GM18868 (cell line): ENCODE measurements at regions not wholly inside any gene's neighbourhood (a gene's known extent, or its start where the extent isn't known, plus 50 kb on each side); places are given as distances from the start of the nearest gene placed in this dataset.

Experiments
- ATAC-seq: cut with Tn5 transposase; IDR thresholded peaks from one replicate; pipeline ENCODE4 v1.9.1; 2021; ENCODE audit warnings: mild to moderate bottlenecking, moderate library complexity; ENCODE audit not compliant: unreplicated experiment

GRCh38 chr7:32428546-32428945, 61.6 kb downstream of the LSM5 start:
- no peak for ATAC-seq

- no peak for ATAC-seq
Measured at GRCh38 chr7:32427769-32428291, 62.4 kb downstream of the LSM5 start.

- ATAC-seq: no peak
Measured at GRCh38 chr7:32416846-32417245, 73.3 kb downstream of the LSM5 start.

DNA sequence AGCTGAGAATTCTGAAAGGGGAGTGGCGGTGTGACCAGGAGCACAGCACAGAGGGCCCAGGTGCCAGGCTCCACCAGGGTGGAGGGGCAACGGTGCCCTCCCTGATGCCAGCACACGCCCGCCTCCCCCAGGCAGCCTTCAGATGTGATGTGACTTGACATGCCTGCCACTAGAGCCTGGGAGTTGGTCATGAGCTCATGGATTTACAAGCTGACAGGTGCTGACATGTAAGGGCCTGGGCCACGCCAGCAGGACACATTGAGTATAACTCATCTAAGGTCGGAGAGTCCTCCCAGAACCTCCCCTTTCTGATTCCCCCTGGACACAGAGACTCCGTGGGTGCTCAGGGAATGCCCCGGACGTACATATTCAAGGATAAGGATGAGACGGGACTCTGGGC, 74.2 kb downstream of the LSM5 start:
- no peak for ATAC-seq

DNA sequence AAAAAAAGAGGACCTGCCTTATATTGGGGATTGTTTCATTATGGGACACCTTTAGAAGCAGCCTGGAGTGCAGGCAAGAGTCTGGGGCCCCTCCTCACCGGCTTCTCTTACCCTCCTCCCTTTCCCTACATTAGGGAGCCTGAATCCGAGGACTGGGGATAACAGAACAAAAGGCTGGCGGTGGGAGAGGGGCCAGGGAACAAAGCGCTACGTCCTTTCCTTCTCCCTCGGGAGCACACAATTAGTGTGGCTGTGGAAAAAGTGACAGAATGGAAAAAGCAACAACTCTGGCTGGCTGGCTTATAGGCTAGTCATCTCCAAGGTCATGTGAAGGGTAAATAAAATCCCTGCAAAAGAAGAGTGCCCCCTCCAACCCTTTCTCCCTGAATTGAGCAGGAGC, 74.7 kb downstream of the LSM5 start:
- ATAC-seq: no peak

DNA sequence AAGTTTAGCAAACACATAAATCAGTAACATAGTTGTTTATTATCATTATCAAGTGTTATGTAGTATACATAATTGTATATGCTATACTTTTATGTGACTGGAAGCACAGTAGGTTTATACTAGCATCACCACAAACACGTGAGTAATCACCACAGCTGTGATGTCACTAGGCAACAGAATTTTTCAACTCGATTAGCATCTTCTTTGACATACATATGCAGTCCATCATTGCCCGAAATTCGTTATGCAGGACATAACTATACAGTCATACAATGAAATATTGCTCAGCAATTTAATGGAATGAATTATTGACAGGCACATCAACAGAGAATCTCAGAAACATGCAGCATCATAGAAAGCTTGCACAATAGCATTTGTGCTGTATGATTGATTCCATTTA, 77.7 kb downstream of the LSM5 start:
- ATAC-seq: no peak

DNA sequence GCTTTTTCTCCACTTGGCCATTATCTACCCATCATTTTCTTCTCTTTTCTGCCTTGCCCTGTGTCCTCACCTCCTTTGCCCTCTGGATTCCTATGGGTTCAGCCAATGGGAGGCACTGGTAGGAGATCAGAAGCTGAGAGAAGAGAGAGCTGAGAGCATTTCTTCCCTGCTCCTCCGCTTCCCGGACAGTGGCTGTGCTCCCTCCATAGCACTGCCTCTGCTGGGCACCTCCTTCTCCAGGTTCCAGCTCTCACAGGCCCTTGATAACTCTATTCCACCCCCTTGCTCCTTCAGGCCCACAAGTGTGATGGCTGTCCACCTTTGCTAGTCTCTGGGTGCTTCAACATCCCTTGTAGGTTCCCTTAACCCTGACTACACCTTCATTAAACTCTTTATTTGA, 79.6 kb downstream of the LSM5 start:
- ATAC-seq: no peak

DNA sequence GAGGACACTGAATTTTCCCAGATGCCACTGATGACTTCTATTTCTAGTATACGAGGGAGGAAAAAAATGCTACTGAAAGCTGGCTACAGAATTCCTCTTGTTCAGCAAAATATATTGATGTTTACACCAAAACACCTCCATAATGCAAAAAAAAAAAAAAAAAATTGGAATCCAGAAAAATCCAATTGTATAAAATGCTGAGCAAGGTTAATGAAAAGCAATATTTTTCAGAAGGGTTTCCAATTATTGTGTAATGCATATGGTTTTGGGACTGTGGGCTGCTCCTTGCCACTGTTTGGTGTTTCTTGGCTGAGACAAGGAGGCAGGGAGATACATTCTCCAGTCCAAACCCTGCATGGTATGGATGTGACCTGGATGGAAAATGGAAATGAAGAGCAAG, 83.8 kb downstream of the LSM5 start:
- ATAC-seq: no peak

GRCh38 chr7:32403463-32404229, 86.5 kb downstream of the LSM5 start:
- ATAC-seq: no peak

GRCh38 chr7:32400676-32401075, 89.5 kb downstream of the LSM5 start:
- ATAC-seq: no peak

DNA sequence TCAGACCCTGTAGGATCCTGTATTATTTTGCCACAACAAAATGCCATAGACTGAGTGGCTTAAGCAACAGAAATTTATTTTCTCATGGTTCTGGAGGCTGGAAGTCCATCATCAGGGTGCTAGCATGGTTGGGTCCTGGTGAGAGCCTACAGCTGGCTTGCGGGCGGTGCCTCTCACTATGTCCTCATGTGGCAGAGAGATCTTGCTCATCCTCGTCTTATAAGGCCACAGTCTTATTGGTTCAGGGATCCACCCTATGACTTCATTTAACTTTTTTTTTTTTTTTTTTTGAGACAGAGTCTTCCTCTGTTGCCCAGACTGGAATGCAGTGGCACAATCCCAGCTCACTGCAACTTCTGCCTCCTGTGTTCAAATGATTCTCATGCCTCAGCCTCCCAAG, 90.9 kb downstream of the LSM5 start:
- no peak for ATAC-seq

DNA sequence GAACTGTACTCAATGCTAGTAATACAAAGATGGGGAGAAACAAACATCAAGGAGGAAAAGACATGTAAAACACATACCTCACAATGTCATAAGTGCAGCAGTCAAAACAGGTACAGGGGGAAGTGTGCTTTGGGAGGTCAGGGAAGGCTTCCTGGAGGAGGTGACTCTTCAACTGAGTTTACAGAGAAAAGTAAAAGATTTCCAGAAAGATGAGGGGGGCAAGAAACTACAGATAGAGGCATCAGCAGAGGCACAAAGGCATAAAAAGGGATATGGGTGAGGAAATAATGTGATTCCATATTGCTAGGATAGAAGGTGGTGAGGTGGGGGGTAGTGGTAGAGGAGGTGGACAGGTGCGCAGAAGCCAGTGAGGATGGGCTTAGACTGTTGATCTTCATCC, 95.0 kb downstream of the LSM5 start:
- no peak for ATAC-seq

DNA sequence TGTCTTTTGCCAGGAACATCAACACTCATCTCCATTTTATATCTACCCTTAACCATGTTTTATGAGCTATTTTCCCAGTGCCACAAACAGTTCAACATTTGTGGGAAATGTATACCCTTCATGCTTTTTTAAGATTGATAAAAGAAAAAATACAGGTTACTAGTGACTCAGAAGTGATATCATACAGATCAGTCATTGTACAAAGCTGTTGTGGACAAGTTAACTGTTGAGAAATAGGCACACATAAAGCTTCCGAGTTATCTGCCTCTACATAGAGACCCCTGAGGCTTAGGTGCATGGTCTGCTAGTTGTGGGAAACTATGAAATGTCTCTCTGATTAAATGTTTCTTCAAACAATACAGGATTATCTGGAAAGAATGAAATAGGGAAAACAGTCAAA, 96.3 kb downstream of the LSM5 start:
- no peak for ATAC-seq

GRCh38 chr7:32390210-32390609, 100.0 kb downstream of the LSM5 start:
- no peak for ATAC-seq

- ATAC-seq: no peak
Measured at GRCh38 chr7:32385316-32385956, 104.7 kb downstream of the LSM5 start.

DNA sequence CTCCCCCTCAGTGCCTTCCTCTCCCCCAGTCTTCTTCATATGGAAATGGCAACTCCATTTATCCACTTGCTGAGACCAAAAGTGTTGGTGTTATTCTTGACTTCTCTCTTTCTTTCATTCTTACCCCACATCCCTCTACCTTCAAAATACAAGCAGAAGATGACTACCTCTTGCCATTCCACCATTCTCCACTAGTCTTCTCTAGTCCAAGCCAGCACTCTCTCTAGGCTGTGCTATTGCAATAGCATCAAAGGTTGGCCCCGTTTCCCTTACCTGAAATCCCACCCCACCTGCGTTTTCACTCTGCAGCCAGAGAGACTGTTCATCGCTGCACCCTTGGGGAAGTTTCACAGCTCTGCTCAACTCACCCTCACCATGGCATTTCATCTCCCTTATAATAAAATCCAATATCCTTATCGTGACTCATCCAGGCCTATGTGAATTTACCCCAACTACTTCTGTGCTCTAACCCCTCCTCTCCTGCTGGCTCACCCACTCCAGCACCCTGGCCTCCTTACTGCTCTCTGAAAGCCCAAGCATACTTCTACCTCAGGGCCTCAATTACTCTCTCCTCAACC, 109.1 kb downstream of the LSM5 start:
- no peak for ATAC-seq

- ATAC-seq: no peak
Measured at GRCh38 chr7:32379510-32380112, 110.6 kb downstream of the LSM5 start.

GRCh38 chr7:32378988-32379387, 111.2 kb downstream of the LSM5 start:
- ATAC-seq: no peak

DNA sequence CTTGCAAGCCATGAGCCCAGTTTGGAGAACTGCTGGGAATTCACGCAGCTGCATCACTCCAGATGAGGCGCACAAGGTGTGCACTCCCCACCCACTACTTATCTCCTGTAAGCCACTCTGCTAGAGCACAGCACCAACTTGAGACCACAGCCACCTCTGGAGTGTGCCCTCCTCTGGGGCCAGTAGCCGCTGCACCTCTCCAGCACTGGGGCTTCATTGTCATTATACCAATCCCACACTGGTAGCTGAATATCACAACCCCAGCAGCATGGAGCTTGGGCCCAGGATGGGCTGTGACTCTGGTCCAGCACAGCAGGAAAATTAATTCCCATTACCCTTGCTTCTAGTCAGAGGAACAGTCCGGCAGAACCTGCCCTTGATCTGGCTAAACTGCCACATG, 125.6 kb downstream of the LSM5 start:
- ATAC-seq: no peak

DNA sequence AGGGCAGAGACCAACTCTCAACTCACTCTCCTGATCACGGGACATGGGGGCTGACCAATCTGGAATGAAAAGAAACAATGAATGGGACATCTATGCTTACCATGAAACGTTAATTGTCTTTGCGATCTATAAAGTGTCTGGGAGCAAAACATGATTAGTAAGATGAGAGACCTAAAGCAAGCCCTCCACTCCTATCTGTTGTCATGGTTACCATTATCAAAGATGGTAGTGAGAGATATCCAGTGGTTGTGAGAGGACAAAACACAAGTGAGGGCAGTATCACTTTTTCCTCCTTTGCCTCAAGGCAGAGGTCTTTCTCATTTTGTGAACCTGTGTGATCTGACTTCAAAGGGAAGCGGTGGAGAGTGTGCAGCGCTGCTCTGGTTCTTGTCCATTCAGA, 130.1 kb downstream of the LSM5 start:
- ATAC-seq: no peak

GRCh38 chr7:32357535-32358277, 132.5 kb downstream of the LSM5 start:
- ATAC-seq: no peak
